Caco-2 (cell line): ENCODE measurements at regions not wholly inside any gene's neighbourhood (a gene's known extent, or its start where the extent isn't known, plus 50 kb on each side); places are given as distances from the start of the nearest gene placed in this dataset.

ENCODE experiments used
- BruUV-seq: library from RNA; stranded (reverse); fragments of 400-500 nt; replicated peaks from 2 replicates; lab custom pipeline; 2021; lab: Mats Ljungman, UMichigan
- CTCF ChIA-PET: fragments of 300-600 bp; sonication (Branson Sonifier 250); formaldehyde crosslinking; loops from one replicate; lab custom pipeline; 2022; ENCODE audit warnings: antibody characterized with exemption; lab: Charles Lee
- POLR2A ChIA-PET: fragments of 300-600 bp; sonication (Branson Sonifier 250); formaldehyde crosslinking; loops from one replicate; lab custom pipeline; 2022; ENCODE audit warnings: antibody characterized with exemption; lab: Charles Lee
- DNase-seq, 2 experiments: peaks; one replicate each; pipeline versions ENCODE4 v3.0.0 to v3.0.0-alpha.2; 2020 to 2022
- H3K27me3 ChIP-seq: replicated peaks from 2 replicates; pipeline ENCODE4 v1.6.0; 2011; ENCODE audit warnings: low read length; ENCODE audit not compliant: control insufficient read depth, insufficient read depth
- H3K36me3 ChIP-seq: 2 replicates; pipeline ENCODE4 v1.5.1; 2011; ENCODE audit warnings: low read length; ENCODE audit not compliant: control insufficient read depth, insufficient read depth
- H3K4me1 ChIP-seq: fragments of 250-450 bp; sonication (Bioruptor Pico); 2 replicates; pipeline ENCODE4 v1.5.1; 2020; ENCODE audit warnings: mild to moderate bottlenecking
- H3K4me3 ChIP-seq: 2 replicates; pipeline ENCODE4 v1.5.1; 2011; ENCODE audit warnings: low read depth, mild to moderate bottlenecking, control low read depth, low read length
- H3K9me3 ChIP-seq: fragments of 250-450 bp; sonication (Bioruptor Pico); 2 replicates; pipeline ENCODE4 v1.5.1; 2020; ENCODE audit warnings: mild to moderate bottlenecking, moderate library complexity
- H3K27ac Mint-ChIP-seq: one replicate; pipeline ENCODE4 v1.8.0; 2022; ENCODE audit warnings: mixed read lengths; ENCODE audit not compliant: unreplicated experiment
- H3K27me3 Mint-ChIP-seq: one replicate; pipeline ENCODE4 v1.8.0; 2022; ENCODE audit warnings: mixed read lengths; ENCODE audit not compliant: insufficient read depth, unreplicated experiment
- H3K36me3 Mint-ChIP-seq: one replicate; pipeline ENCODE4 v1.8.0; 2022; ENCODE audit warnings: mild to moderate bottlenecking, mixed read lengths; ENCODE audit not compliant: insufficient read depth, unreplicated experiment
- H3K4me1 Mint-ChIP-seq: one replicate; pipeline ENCODE4 v1.8.0; 2022; ENCODE audit warnings: low read depth, mixed read lengths; ENCODE audit not compliant: unreplicated experiment
- H3K4me3 Mint-ChIP-seq: one replicate; pipeline ENCODE4 v1.8.0; 2022; ENCODE audit warnings: mild to moderate bottlenecking, moderate library complexity, mixed read lengths; ENCODE audit not compliant: unreplicated experiment
- H3K9me3 Mint-ChIP-seq: one replicate; pipeline ENCODE4 v1.8.0; 2022; ENCODE audit warnings: mixed read lengths; ENCODE audit not compliant: unreplicated experiment
- intact Hi-C: fragments of 100-400 bp; cut with micrococcal nuclease; formaldehyde crosslinking; loops from one replicate; pipeline ENCODE4 v1.10.0; 2022; ENCODE audit not compliant: unreplicated experiment
- TF ChIP-seq, protein P1 (sequence below), 2 experiments: fragments of 200-600 bp in 1 of 2; IDR thresholded peaks; 1 replicate in 1 of 2; 2 replicates in 1 of 2; pipeline versions ENCODE4 v1.5.1 to v1.8.0; 2011 to 2022; ENCODE audit warnings: antibody characterized with exemption in 1 of 2, control low read depth in 1 of 2, inconsistent platforms in 1 of 2, low read depth in 1 of 2, low read length in 1 of 2, mild to moderate bottlenecking in 1 of 2, moderate library complexity in 1 of 2; ENCODE audit not compliant: insufficient read depth in 1 of 2, severe bottlenecking in 1 of 2, unreplicated experiment in 1 of 2

DNA sequence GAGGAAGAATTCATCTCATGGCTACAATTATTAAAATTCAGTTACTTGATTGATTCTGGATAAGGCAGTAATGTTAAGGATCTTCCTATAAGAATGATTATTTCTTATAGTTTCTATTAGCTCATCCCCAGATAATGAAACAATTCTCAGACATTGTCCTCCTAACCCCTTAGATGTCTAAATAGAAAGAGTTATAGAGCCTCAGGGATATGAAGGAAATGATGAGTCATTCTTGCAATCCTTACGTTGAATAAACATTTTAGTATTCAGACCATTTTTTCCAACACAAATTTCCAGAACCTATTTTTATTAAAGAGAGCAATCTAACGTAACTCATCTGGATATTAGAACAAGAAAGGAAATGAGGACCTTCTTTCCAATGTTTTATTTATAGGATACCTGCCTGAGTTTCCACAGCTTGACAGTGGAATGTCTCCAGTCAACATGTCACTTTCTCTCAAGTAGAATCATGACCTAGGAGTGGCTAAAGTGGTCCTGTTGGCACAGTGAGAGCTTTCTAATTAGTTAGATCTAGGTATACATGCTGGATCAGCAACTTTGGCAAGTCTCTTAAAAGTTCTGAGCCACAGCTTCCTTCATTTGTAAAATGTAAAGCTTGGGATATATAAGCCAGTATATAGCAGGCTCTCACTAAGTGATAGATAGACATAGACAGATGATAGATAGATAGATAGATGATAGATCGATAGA, 88.0 kb upstream of the RAB27B start:
- Histone ChIP-seq H3K4me3 (no peak overlapping the region), H3K4me1 (no peaks in the 10 kb centered on the region), H3K36me3 (no peaks in the 10 kb centered on the region), H3K9me3 (no peaks in the 10 kb centered on the region), H3K27me3 (no peaks in the 10 kb centered on the region)
- no peaks in the 10 kb centered on the region for H3K4me1 Mint-ChIP-seq
- ChIA-PET POLR2A (no interaction called here), CTCF (no interaction called here)
- H3K4me3 Mint-ChIP-seq = no peak overlapping the region
- DNase-seq = no peak
- no peak overlapping the region for H3K27ac Mint-ChIP-seq
- no peaks in the 10 kb centered on the region for H3K9me3 Mint-ChIP-seq
- TF ChIP-seq, protein P1, sequence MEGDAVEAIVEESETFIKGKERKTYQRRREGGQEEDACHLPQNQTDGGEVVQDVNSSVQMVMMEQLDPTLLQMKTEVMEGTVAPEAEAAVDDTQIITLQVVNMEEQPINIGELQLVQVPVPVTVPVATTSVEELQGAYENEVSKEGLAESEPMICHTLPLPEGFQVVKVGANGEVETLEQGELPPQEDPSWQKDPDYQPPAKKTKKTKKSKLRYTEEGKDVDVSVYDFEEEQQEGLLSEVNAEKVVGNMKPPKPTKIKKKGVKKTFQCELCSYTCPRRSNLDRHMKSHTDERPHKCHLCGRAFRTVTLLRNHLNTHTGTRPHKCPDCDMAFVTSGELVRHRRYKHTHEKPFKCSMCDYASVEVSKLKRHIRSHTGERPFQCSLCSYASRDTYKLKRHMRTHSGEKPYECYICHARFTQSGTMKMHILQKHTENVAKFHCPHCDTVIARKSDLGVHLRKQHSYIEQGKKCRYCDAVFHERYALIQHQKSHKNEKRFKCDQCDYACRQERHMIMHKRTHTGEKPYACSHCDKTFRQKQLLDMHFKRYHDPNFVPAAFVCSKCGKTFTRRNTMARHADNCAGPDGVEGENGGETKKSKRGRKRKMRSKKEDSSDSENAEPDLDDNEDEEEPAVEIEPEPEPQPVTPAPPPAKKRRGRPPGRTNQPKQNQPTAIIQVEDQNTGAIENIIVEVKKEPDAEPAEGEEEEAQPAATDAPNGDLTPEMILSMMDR (IDR thresholded peaks at IDR 0.05; ENCODE audit: insufficient read depth in 1 of 2, low read depth in 1 of 2, low read length in 1 of 2, severe bottlenecking in 1 of 2, unreplicated experiment in 1 of 2) = no peak
- intact Hi-C loops = no loop called here
- H3K27me3 Mint-ChIP-seq = no peaks in the 10 kb centered on the region
- H3K36me3 Mint-ChIP-seq = no peaks in the 10 kb centered on the region
- BruUV-seq = no TSS peak

DNA sequence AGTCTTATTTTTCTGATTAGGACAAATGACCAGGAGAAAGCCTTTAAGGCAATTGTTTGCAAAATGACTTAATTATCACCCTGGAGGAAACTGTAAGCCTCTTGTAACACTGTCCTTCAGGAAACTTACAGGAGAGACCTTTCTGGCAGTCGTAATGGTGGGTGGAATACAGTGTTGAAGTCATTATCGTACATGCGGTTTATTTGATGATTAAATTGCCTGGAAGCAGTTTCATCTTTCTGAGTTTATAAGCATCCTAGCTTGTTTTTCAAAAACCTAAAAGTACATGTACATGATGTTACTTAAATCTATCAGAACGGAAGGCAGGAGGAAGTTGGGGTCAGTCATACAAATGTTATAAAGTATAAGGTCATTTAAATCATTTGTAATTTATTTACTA, 86.2 kb upstream of the RAB27B start:
- H3K27ac Mint-ChIP-seq = no peak overlapping the region
- ChIA-PET CTCF (no interaction called here), POLR2A (no interaction called here)
- DNase-seq = no peak
- no peaks in the 10 kb centered on the region for H3K36me3 ChIP-seq
- no TSS peak for BruUV-seq
- H3K9me3 Mint-ChIP-seq = no peaks in the 10 kb centered on the region
- H3K9me3 ChIP-seq = no peaks in the 10 kb centered on the region
- H3K4me1 Mint-ChIP-seq = no peaks in the 10 kb centered on the region
- no peaks in the 10 kb centered on the region for H3K36me3 Mint-ChIP-seq
- TF ChIP-seq, protein P1 (IDR thresholded peaks at IDR 0.05; ENCODE audit: insufficient read depth in 1 of 2, low read depth in 1 of 2, low read length in 1 of 2, severe bottlenecking in 1 of 2, unreplicated experiment in 1 of 2) = no peak
- intact Hi-C loops = no loop called here
- H3K4me1 ChIP-seq = no peaks in the 10 kb centered on the region
- no peaks in the 10 kb centered on the region for H3K27me3 Mint-ChIP-seq
- no peaks in the 10 kb centered on the region for H3K27me3 ChIP-seq
- H3K4me3 ChIP-seq = no peak overlapping the region
- no peak overlapping the region for H3K4me3 Mint-ChIP-seq

DNA sequence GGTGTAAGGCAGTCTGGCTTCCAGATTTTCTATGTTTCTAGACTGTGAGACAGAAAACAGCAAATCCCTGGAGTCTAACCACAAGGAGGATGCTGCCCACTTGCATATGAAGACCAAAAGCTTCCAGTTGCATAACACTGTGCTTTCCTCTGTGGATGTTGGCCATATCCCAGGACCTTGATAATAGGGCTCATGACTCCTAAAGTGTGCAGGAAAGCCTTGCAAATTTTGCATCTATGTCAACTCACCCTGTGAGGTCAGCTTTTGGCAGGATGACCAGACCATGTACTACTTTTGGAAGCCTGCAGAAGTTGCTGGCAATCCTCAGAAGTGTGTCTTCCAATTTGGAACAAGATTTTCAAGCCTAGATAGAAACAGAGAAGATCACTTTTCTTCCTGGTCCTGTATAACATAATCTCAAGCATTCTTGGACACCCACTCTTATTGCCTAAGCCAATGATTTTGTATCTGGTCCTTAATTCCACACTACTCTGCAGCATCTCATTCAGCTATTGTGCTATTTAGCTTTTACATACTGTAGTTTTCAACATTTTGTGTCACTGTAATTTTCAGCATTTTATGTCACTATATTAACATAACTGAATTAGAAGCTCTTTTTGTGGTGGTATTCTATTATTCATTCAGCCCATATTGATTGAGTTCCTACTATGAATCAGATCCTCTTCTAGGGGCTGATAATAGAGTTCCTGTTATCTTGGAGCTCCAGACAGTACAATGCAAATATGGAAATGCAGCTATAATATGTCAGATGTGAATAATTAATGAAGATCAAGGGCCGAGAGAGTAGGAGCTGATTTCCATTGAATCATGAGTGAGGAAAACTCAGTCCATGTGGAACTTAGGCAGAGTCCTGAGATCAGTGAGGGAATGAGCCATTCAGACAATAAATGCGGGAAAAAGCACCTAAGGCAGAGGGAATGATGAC, 85.3 kb upstream of the RAB27B start:
- no peak for DNase-seq
- Histone ChIP-seq H3K4me3 (no peak overlapping the region), H3K9me3 (no peaks in the 10 kb centered on the region), H3K4me1 (no peaks in the 10 kb centered on the region), H3K36me3 (no peaks in the 10 kb centered on the region), H3K27me3 (no peaks in the 10 kb centered on the region)
- Mint-ChIP-seq H3K36me3 (no peaks in the 10 kb centered on the region), H3K4me3 (no peak overlapping the region), H3K27ac (no peak overlapping the region), H3K27me3 (no peaks in the 10 kb centered on the region), H3K9me3 (no peaks in the 10 kb centered on the region), H3K4me1 (no peaks in the 10 kb centered on the region)
- intact Hi-C loops = no loop called here
- ChIA-PET CTCF (no interaction called here), POLR2A (no interaction called here)
- TF ChIP-seq, protein P1 (IDR thresholded peaks at IDR 0.05; ENCODE audit: insufficient read depth in 1 of 2, low read depth in 1 of 2, low read length in 1 of 2, severe bottlenecking in 1 of 2, unreplicated experiment in 1 of 2) = no peak
- BruUV-seq = no TSS peak
